Gastroesophageal sphincter (tissue), 4 donors: ENCODE measurements at regions not wholly inside any gene's neighbourhood (a gene's known extent, or its start where the extent isn't known, plus 50 kb on each side); places are given as distances from the start of the nearest gene placed in this dataset.

Source experiments
- ATAC-seq: fragments of 150-250 bp; one replicate; pipeline ENCODE4 v1.9.1; 2016; ENCODE audit warnings: mild to moderate bottlenecking, moderate library complexity
- H3K27ac ChIP-seq, 4 donors: fragments of 200-600 bp; sonication (generic) in 3 of 4; 1 replicate in 3 of 4; 2 replicates in 1 of 4; pipeline ENCODE4 v1.5.1; 2016 to 2019
- H3K27me3 ChIP-seq: fragments of 200-600 bp; sonication (generic); one replicate; pipeline ENCODE4 v1.5.1; 2019
- H3K36me3 ChIP-seq, 2 donors: fragments of 200-600 bp; sonication (generic); one replicate each; pipeline ENCODE4 v1.5.1; 2019; ENCODE audit warnings: control low read depth in 1 of 2
- H3K4me1 ChIP-seq, 3 donors: fragments of 200-600 bp; sonication (generic); 1 replicate in 2 of 3; 2 replicates in 1 of 3; pipeline ENCODE4 v1.5.1; 2016 to 2019; ENCODE audit warnings: control low read depth in 2 of 3
- H3K4me3 ChIP-seq, 2 donors: fragments of 200-600 bp; sonication (generic); one replicate each; pipeline ENCODE4 v1.5.1; 2019; ENCODE audit warnings: mild to moderate bottlenecking in 1 of 2, moderate library complexity in 1 of 2
- H3K9me3 ChIP-seq, 3 donors: fragments of 200-600 bp; sonication (generic); one replicate each; pipeline ENCODE4 v1.5.1; 2017 to 2019; ENCODE audit warnings: control low read depth in 2 of 3
- CTCF ChIP-seq, 4 experiments: fragments of 200-600 bp in 2 of 4; fragments of 450-650 bp in 2 of 4; sonication (generic) in 1 of 4; IDR thresholded peaks; one replicate each; pipeline ENCODE4 v1.5.1; 2017 to 2019; ENCODE audit warnings: antibody characterized with exemption in 4 of 4, mild to moderate bottlenecking in 2 of 4, moderate library complexity in 2 of 4
- EP300 ChIP-seq: sonication (generic); formaldehyde crosslinking; IDR thresholded peaks from one replicate; pipeline ENCODE4 v1.6.1; 2017; ENCODE audit warnings: antibody characterized with exemption, mild to moderate bottlenecking
- POLR2A ChIP-seq, 2 donors: fragments of 450-650 bp; IDR thresholded peaks; one replicate each; pipeline ENCODE4 v1.6.1; 2017; ENCODE audit warnings: antibody characterized with exemption in 2 of 2, mild to moderate bottlenecking in 2 of 2, moderate library complexity in 1 of 2
- POLR2AphosphoS5 ChIP-seq: sonication (generic); formaldehyde crosslinking; IDR thresholded peaks from one replicate; pipeline ENCODE4 v1.6.1; 2017; ENCODE audit warnings: antibody characterized with exemption
- WGBS, 2 donors: methylation state at CpG; one replicate each; pipeline ENCODE4 v1.1.5; 2018; ENCODE audit warnings: low coverage in 1 of 2; 5-methylcytosine and 5-hydroxymethylcytosine counted together

- Histone ChIP-seq H3K27ac (no peak overlapping the region), H3K36me3 (no peaks in the 10 kb centered on the region), H3K4me3 (no peak overlapping the region), H3K27me3 (no peaks in the 10 kb centered on the region), H3K9me3 (no peaks in the 10 kb centered on the region), H3K4me1 (no peaks in the 10 kb centered on the region)
- WGBS, 2 donors: 80 to 85% methylated on average over 3 to 4 of the region's 5 CpGs
- ATAC-seq: no peak
- TF ChIP-seq POLR2A (IDR thresholded peaks at IDR 0.05) (no peak), CTCF (IDR thresholded peaks at IDR 0.05) (no peak), EP300 (no peak), POLR2AphosphoS5 (no peak)
Measured at GRCh38 chr10:63887600-63888370, 366.6 kb downstream of the REEP3 start.

GRCh38 chr10:63889803-63890202, 368.6 kb downstream of the REEP3 start:
- Histone ChIP-seq H3K4me3 (no peak overlapping the region), H3K27ac (no peak overlapping the region), H3K36me3 (no peaks in the 10 kb centered on the region), H3K4me1 (no peaks in the 10 kb centered on the region), H3K27me3 (no peaks in the 10 kb centered on the region), H3K9me3 (no peaks in the 10 kb centered on the region)
- 19 to 50% methylated on average over 4 of the region's 4 CpGs for WGBS, 2 donors
- TF ChIP-seq POLR2A (IDR thresholded peaks at IDR 0.05): no peak
- TF ChIP-seq CTCF (IDR thresholded peaks at IDR 0.05): no peak
- no peak for TF ChIP-seq EP300
- TF ChIP-seq POLR2AphosphoS5: no peak
- no peak for ATAC-seq

- no peak for ATAC-seq
- 72 to 88% methylated on average over 4 to 5 of the region's 5 CpGs for WGBS, 2 donors
- TF ChIP-seq POLR2A (IDR thresholded peaks at IDR 0.05) (no peak), POLR2AphosphoS5 (no peak), EP300 (no peak), CTCF (IDR thresholded peaks at IDR 0.05) (no peak)
- no peaks in the 10 kb centered on the region for H3K36me3 ChIP-seq
- H3K4me1 ChIP-seq: no peaks in the 10 kb centered on the region
- no peaks in the 10 kb centered on the region for H3K27me3 ChIP-seq
- no peaks in the 10 kb centered on the region for H3K9me3 ChIP-seq
- H3K4me3 ChIP-seq: no peak overlapping the region
- no peak overlapping the region for H3K27ac ChIP-seq
Measured at GRCh38 chr10:63896992-63897391, 375.8 kb downstream of the REEP3 start.

- no peaks in the 10 kb centered on the region for H3K36me3 ChIP-seq
- no peak overlapping the region for H3K27ac ChIP-seq
- H3K4me3 ChIP-seq: no peak overlapping the region
- TF ChIP-seq POLR2A (IDR thresholded peaks at IDR 0.05) (no peak), EP300 (no peak), CTCF (IDR thresholded peaks at IDR 0.05) (no peak), POLR2AphosphoS5 (no peak)
- H3K4me1 ChIP-seq: no peaks in the 10 kb centered on the region
- H3K27me3 ChIP-seq: no peaks in the 10 kb centered on the region
- 88 to 89% methylated on average over 2 to 3 of the region's 3 CpGs for WGBS, 2 donors
- no peak for ATAC-seq
- no peaks in the 10 kb centered on the region for H3K9me3 ChIP-seq
Measured at GRCh38 chr10:63899673-63900300, 378.6 kb downstream of the REEP3 start.

- Histone ChIP-seq H3K36me3 (no peaks in the 10 kb centered on the region), H3K27me3 (no peaks in the 10 kb centered on the region), H3K27ac (no peak overlapping the region), H3K4me3 (no peak overlapping the region), H3K9me3 (no peaks in the 10 kb centered on the region), H3K4me1 (no peaks in the 10 kb centered on the region)
- no peak for TF ChIP-seq POLR2AphosphoS5
- no peak for TF ChIP-seq CTCF (IDR thresholded peaks at IDR 0.05)
- TF ChIP-seq POLR2A (IDR thresholded peaks at IDR 0.05): no peak
- no peak for TF ChIP-seq EP300
- ATAC-seq: no peak
- 57 to 72% methylated on average over 3 of the region's 3 CpGs for WGBS, 2 donors
Measured at GRCh38 chr10:63901228-63901627, 380.0 kb downstream of the REEP3 start.
